ENCODE measurements at regions not wholly inside any gene's neighbourhood (a gene's known extent, or its start where the extent isn't known, plus 50 kb on each side); places are given as distances from the start of the nearest gene placed in this dataset.

GRCh38 chr3:4138150-4138785 lies 164.9 kb upstream of the SETMAR start:
- DNase-seq (ENCODE audit: extremely low read depth, low read depth): no peak

GRCh38 chr3:4138786-4139431 lies 164.3 kb upstream of the SETMAR start:
- H3K4me3 ChIP-seq (replicated peaks; ENCODE audit: low read depth, low read length): no peak overlapping the region
- no peak for TF ChIP-seq CTCF (IDR thresholded peaks at IDR 0.05; ENCODE audit: low read depth, low read length, missing control alignments)
- no peak for DNase-seq (ENCODE audit: extremely low read depth, low read depth)

More at GRCh38 chr3:4138150-4138785, 164.9 kb upstream of the SETMAR start:
- no peak for TF ChIP-seq CTCF (IDR thresholded peaks at IDR 0.05; ENCODE audit: low read depth, low read length, missing control alignments)
- H3K4me3 ChIP-seq (replicated peaks; ENCODE audit: low read depth, low read length): no peak overlapping the region

GRCh38 chr3:4139462-4140140 lies 163.6 kb upstream of the SETMAR start:
- no peak for TF ChIP-seq CTCF (IDR thresholded peaks at IDR 0.05; ENCODE audit: low read depth, low read length, missing control alignments)
- no peak for DNase-seq (ENCODE audit: extremely low read depth, low read depth)
- no peak overlapping the region for H3K4me3 ChIP-seq (replicated peaks; ENCODE audit: low read depth, low read length)

- H3K4me3 ChIP-seq (replicated peaks; ENCODE audit: low read depth, low read length): no peak overlapping the region
- no peak for TF ChIP-seq CTCF (IDR thresholded peaks at IDR 0.05; ENCODE audit: low read depth, low read length, missing control alignments)
- DNase-seq (ENCODE audit: extremely low read depth, low read depth): no peak
Measured at GRCh38 chr3:4140921-4141320, 162.2 kb upstream of the SETMAR start.

- no peak overlapping the region for H3K4me3 ChIP-seq (replicated peaks; ENCODE audit: low read depth, low read length)
- no peak for DNase-seq (ENCODE audit: extremely low read depth, low read depth)
- no peak for TF ChIP-seq CTCF (IDR thresholded peaks at IDR 0.05; ENCODE audit: low read depth, low read length, missing control alignments)
Measured at GRCh38 chr3:4147556-4148118, 155.5 kb upstream of the SETMAR start.

GRCh38 chr3:4149296-4149695 lies 153.9 kb upstream of the SETMAR start:
- no peak for TF ChIP-seq CTCF (IDR thresholded peaks at IDR 0.05; ENCODE audit: low read depth, low read length, missing control alignments)
- DNase-seq (ENCODE audit: extremely low read depth, low read depth): no peak
- no peak overlapping the region for H3K4me3 ChIP-seq (replicated peaks; ENCODE audit: low read depth, low read length)
